ENCODE measurements at regions not wholly inside any gene's neighbourhood (a gene's known extent, or its start where the extent isn't known, plus 50 kb on each side); places are given as distances from the start of the nearest gene placed in this dataset.

GRCh38 chr6:142542704-142543233, 241.0 kb downstream of the ADGRG6 start:
- H3K4me1 ChIP-seq (ENCODE audit: control insufficient read depth, insufficient read depth, low read length): no peaks in the 10 kb centered on the region
- no peaks in the 10 kb centered on the region for H3K36me3 ChIP-seq (ENCODE audit: control insufficient read depth in 2 of 2, insufficient read depth in 1 of 2, low read length in 2 of 2)
- H3K27ac ChIP-seq (ENCODE audit: extremely low read depth, low read depth, low read length): no peak overlapping the region
- ChIA-PET POLR2A (no interaction called here), CTCF (interaction anchor here (0.8 kb wide), 1 partner anchor 116 kb away, joined by 3 read pairs; no protein-coding TSS in a partner anchor)
- no peak overlapping the region for H3K4me3 ChIP-seq (ENCODE audit: low read depth, low read length)
- no peaks in the 10 kb centered on the region for H3K9me3 ChIP-seq (ENCODE audit: control insufficient read depth, insufficient read depth, low read depth, low read length)
- TF ChIP-seq ZNF777 (tag by site-specific recombination; IDR thresholded peaks at IDR 0.05; ENCODE audit: borderline replicate concordance) (no peak), TSHZ1 (tag by site-specific recombination; IDR thresholded peaks at IDR 0.05; ENCODE audit: borderline replicate concordance) (no peak), ZNF530 (tag by site-specific recombination; IDR thresholded peaks at IDR 0.05; ENCODE audit: low read depth) (no peak), SETDB1 (IDR thresholded peaks at IDR 0.05; ENCODE audit: insufficient read length, low read length) (no peak), ZNF555 (tag by site-specific recombination; conservative IDR thresholded peaks at IDR 0.05) (no peak), ZNF311 (tag by site-specific recombination; IDR thresholded peaks at IDR 0.05; ENCODE audit: borderline replicate concordance) (no peak), ZNF707 (tag by site-specific recombination; IDR thresholded peaks at IDR 0.05) (no peak), RBAK (tag by site-specific recombination; IDR thresholded peaks at IDR 0.05) (no peak), FEZF1 (tag by site-specific recombination; IDR thresholded peaks at IDR 0.05) (no peak), ZNF404 (tag by site-specific recombination; IDR thresholded peaks at IDR 0.05) (no peak), ZNF548 (tag by site-specific recombination; IDR thresholded peaks at IDR 0.05) (no peak)

- Histone ChIP-seq H3K27ac (ENCODE audit: extremely low read depth, low read depth, low read length) (no peak overlapping the region), H3K4me3 (ENCODE audit: low read depth, low read length) (no peak overlapping the region), H3K9me3 (ENCODE audit: control insufficient read depth, insufficient read depth, low read depth, low read length) (no peaks in the 10 kb centered on the region), H3K4me1 (ENCODE audit: control insufficient read depth, insufficient read depth, low read length) (no peaks in the 10 kb centered on the region), H3K36me3 (ENCODE audit: control insufficient read depth in 2 of 2, insufficient read depth in 1 of 2, low read length in 2 of 2) (no peaks in the 10 kb centered on the region)
- CTCF ChIA-PET: interaction anchor here (1.0 kb wide), 1 partner anchor 69 kb away, joined by 5 read pairs; no protein-coding TSS in a partner anchor
- POLR2A ChIA-PET: no interaction called here
- TF ChIP-seq ZXDB (tag by site-specific recombination; IDR thresholded peaks at IDR 0.05) (no peak), PATZ1 (tag by site-specific recombination; IDR thresholded peaks at IDR 0.05) (no peak), ZNF514 (tag by site-specific recombination; IDR thresholded peaks at IDR 0.05) (no peak), ZNF138 (tag by site-specific recombination; IDR thresholded peaks at IDR 0.05; ENCODE audit: borderline replicate concordance) (no peak), KLF17 (tag by site-specific recombination; IDR thresholded peaks at IDR 0.05) (no peak), ZNF133 (tag by site-specific recombination; IDR thresholded peaks at IDR 0.05) (no peak), ZNF132 (tag by site-specific recombination; IDR thresholded peaks at IDR 0.05; ENCODE audit: borderline replicate concordance) (no peak), ZSCAN18 (tag by site-specific recombination; IDR thresholded peaks at IDR 0.05) (no peak), ZNF670 (tag by site-specific recombination; IDR thresholded peaks at IDR 0.05; ENCODE audit: low read depth) (no peak), ZNF354C (tag by site-specific recombination; IDR thresholded peaks at IDR 0.05; ENCODE audit: borderline replicate concordance, low read depth) (no peak), PRDM6 (tag by site-specific recombination; IDR thresholded peaks at IDR 0.05) (no peak), ZNF221 (tag by site-specific recombination; IDR thresholded peaks at IDR 0.05; ENCODE audit: borderline replicate concordance) (no peak), ZNF239 (tag by site-specific recombination; IDR thresholded peaks at IDR 0.05) (no peak), ZNF843 (tag by site-specific recombination; IDR thresholded peaks at IDR 0.05) (no peak), ZNF157 (tag by site-specific recombination; IDR thresholded peaks at IDR 0.05) (no peak), ZNF416 (tag by site-specific recombination; IDR thresholded peaks at IDR 0.05) (no peak)
Observed at GRCh38 chr6:142543606-142544005, 241.8 kb downstream of the ADGRG6 start.

Measured in HEK293 (cell line).